NCI-H2171 treated with DMSO at 0.1 percent for 48 hours (cell line): ENCODE measurements at regions not wholly inside any gene's neighbourhood (a gene's known extent, or its start where the extent isn't known, plus 50 kb on each side); places are given as distances from the start of the nearest gene placed in this dataset.
A peak's percentile ranks its signal among the peaks of the same experiment; 100 is the strongest.

ENCODE experiments used
- DNase-seq: peaks from one replicate; lab custom pipeline; 2025; lab: John Stamatoyannopoulos, UW

GRCh38 chr9:88280816-88281382, 107.3 kb upstream of the SPIN1 start:
- no peak for DNase-seq

DNA sequence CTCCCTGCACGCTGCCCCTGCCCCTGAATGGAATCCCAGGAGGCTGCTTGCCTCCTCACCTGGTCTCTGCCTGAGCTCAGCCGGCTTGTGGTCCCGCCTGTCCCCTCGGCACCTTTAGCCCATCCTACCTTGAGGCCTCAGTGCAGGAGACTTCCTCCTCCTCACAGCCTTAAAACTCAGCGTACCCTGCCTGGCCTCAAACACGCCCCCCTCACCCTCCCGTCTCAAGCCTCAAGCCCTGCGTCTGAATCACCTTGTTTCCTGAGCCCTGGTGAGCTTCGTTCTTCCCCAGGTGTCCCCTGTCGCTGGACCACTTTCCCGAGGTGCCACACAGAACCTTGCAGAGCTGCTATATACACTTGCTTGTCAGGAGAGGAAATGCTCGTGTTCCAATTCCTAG, 110.2 kb upstream of the SPIN1 start:
- DNase-seq = no peak

- DNase-seq = no peak
Observed at GRCh38 chr9:88274078-88274477, 114.2 kb upstream of the SPIN1 start.

DNA sequence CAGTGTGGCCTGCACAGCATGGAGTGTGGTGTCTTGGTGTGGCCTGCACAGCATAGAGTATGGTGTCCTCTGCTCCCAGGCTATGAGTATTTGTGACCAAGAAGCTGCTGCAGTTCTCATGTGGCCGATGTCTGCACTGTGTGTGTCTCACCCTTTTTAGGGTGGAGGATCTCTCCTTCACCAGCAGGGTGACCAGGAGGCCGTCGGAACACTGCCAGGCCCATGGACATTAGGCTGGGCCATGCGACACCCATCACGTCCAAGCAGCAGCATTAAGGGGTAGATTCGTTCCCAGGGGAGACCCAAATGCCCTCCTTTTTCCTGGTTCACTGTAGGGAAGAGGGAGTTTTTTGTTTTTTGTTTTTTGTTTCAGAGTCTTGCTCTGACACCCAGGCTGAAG, 115.3 kb upstream of the SPIN1 start:
- no peak for DNase-seq

DNA sequence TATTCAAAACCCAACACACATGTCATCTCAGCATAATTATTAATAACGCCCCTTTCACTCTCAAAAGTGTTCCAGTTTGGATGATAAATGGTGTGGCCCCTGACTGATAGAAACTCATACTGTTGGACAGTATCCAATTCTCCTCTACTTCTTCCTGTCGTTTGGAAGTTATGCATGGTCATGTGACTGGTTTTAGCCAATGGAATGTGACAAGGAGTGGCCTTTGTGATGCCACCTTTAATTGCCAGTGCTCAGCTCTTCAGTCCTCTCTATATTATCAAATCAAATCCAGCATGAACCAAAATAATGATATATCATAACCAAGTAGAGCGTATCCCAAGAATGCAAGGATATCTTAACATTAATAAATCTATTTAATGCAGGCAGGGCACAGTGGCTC, 117.8 kb upstream of the SPIN1 start:
- no peak for DNase-seq

DNA sequence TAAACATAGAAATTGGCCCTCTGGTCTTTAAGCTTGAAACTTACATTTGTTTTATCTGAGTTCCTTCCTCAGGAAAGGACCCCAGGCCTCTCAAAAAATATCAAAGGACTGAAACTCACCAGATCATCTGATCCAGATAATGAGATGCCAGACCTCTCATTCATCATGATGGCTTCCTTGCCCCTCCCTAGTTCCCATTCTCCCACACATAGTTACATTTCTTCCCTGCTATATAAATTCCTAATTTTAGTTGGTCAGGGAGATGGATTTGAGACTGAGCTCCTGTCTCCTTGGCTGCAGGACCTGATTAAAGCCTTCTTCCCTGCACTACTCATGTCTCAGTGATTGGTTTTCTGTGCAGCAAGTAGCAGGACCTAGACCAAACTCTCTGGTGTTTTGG, 119.4 kb upstream of the SPIN1 start:
- no peak for DNase-seq

GRCh38 chr9:88267283-88267682, 121.0 kb upstream of the SPIN1 start:
- no peak for DNase-seq

DNA sequence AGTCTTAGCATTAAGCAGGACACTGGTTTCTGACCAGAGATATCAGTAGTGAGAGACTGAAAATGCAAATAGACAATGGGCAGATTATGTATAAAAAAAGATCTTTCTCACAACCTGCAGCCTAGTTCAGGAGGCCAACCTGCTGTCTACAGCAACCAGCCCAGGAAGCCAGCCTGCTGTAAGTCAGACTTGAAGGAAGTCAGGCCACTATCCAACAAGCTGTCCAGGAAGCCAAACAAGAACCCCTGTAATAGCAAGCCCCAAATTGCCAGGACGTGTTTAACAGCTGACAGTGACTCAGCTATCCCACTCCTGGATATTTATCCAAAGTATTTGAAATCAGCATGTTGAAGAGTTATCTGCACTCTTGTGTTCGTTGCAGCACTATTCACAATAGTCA, 121.8 kb upstream of the SPIN1 start:
- no peak for DNase-seq

GRCh38 chr9:88259001-88259400, 120.7 kb upstream of the SPATA31C2 start:
- no peak for DNase-seq

DNA sequence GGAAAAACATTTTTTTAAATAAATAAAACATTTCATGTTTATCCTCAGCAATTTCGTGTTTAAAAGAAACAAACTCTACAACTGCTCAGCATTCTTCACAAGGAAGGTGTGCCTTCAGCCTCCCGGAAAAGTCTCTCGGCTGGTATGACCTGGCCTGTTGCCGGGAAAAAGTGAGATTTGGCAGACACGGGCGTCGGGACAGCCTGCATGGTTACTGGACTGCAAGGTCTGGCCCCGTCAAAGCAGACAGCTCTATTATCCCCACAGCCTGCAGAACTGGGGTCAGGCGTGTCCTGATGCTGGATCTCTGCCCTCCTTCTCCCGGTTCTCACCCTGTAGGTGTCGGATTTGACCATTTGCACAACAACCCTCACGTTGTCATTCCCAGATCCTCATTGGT, 120.3 kb upstream of the SPATA31C2 start:
- DNase-seq = no peak

- no peak for DNase-seq
Observed at GRCh38 chr9:88258024-88258423, 119.7 kb upstream of the SPATA31C2 start.

DNA sequence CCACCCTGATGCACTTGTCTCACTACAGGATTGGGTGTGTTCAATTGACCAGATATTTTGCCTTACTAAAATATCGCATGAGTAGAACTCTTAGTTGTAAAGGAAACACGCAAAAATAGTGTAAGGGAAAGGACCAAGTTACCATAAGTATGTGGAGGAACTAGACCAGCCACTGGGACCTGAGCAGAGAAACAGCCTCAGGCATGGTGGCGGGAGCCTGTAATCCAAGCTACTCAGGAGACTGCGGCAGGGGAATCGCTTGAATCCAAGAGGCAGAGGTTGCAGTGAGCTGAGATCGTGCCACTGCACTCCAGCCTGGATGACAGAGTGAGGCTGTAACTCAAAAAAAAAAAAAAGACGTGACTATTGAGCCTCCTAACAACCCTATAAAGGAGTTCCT, 117.9 kb upstream of the SPATA31C2 start:
- no peak for DNase-seq

- DNase-seq = peak; percentile 20
Observed at GRCh38 chr9:88255806-88256205, 117.5 kb upstream of the SPATA31C2 start.

- DNase-seq = no peak
Observed at GRCh38 chr9:88251903-88252302, 113.6 kb upstream of the SPATA31C2 start.

- no peak for DNase-seq
Observed at GRCh38 chr9:88243736-88244135, 105.5 kb upstream of the SPATA31C2 start.

GRCh38 chr9:88242879-88243278, 104.6 kb upstream of the SPATA31C2 start:
- DNase-seq = no peak

- DNase-seq = no peak
Observed at GRCh38 chr9:88237991-88238571, 99.8 kb upstream of the SPATA31C2 start.

GRCh38 chr9:88237479-88237961, 99.2 kb upstream of the SPATA31C2 start:
- DNase-seq = no peak

DNA sequence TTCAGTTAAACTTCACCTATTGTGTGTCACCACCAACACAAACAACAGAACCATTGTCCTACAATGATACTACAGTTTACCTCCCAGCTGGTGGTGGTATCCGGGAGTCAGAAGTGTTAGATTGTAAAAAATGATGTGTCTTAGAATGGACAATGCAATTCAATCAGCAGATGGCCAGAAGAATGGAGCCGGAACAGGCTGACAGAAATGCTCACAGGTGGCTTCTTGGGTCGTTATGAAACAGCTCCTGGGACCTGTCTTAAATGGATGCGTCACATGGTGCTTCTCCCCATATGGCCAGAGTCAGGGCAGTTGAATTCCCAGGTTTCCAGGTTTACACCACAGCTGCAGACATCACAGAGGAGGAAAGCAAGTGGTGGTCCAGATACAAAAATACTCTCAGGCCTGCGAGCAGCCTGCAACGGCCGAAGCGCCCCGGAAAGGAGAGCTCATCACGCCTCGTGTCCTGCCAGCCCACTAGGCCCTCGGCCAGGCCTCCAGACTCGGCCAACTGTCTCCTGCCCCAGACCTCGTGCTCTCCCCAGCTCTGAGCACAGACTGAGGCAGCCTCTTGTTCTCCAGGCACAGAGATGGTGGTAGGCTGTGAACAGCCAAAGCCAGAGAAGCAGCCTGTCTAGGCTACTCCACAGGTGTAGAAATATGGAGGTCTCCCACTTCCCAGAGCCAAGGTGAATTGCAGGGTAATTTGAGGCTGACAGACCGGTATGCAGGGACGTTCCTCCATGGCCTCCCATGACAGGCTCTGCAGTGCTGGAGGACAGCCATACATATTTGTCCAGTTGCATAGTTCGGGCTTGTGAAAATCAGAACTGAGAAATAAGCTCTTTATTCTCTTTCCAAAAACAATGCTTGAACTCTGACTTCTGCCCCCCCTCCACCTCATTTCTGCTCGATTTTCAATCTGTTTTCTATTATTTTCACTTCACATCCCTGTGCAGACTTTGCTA, 98.5 kb upstream of the SPATA31C2 start:
- DNase-seq = peak; percentile 1

- no peak for DNase-seq
Observed at GRCh38 chr9:88235615-88236014, 97.3 kb upstream of the SPATA31C2 start.

GRCh38 chr9:88234114-88234513, 95.8 kb upstream of the SPATA31C2 start:
- no peak for DNase-seq

DNA sequence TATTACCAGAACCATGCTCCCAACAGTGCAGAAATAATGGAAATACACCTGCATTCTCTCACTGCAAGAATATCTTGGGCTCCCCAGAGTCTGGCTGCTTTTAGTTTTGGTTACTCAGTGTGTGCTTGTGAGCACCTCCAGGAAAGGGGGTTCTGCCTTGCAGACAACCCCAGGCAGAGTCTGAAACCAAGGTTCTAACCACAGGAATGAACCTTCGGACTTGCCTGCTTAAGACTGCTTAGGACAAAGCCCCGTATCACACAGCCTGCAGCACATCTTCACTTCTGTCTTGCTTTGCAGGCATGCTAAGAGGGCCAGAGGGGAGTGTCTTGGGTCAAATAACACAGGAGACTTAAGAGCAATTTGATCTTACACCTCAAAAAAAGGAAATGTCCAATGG, 94.8 kb upstream of the SPATA31C2 start:
- DNase-seq = no peak

DNA sequence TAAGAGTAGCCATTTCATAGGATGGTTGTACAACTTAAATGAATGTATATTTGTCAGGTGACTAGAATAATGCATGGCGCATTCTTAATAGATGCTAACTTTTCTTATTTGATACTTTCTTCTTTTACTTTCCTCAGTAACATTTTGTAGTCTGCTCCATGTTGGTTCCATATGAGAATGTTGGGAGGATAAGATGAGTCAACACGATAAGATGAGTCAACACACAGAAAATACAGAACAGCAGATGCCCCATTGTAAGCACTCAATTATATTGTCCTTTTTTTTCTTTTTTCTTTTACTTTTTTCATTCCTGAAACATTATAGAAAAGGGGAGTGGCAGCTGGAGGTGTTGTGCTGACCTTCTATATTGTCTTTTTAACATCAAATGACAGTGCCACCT, 92.3 kb upstream of the SPATA31C2 start:
- DNase-seq = no peak
